Epidermal melanocyte (primary cell): ENCODE measurements at regions not wholly inside any gene's neighbourhood (a gene's known extent, or its start where the extent isn't known, plus 50 kb on each side); places are given as distances from the start of the nearest gene placed in this dataset.

ENCODE experiments used
- DNase-seq: peaks from one replicate; pipeline ENCODE4 v3.0.0; 2011; ENCODE audit warnings: low spot score; ENCODE audit not compliant: insufficient read length

GRCh38 chr17:12523244-12523643 lies 142.4 kb upstream of the MYOCD start:
- no peak for DNase-seq

- no peak for DNase-seq
These were observed 137.7 kb upstream of the MYOCD start for GRCh38 chr17:12528036-12528435.

GRCh38 chr17:12530161-12530560 lies 135.5 kb upstream of the MYOCD start:
- DNase-seq, result no peak

- DNase-seq, result no peak
These were observed 129.7 kb upstream of the MYOCD start for GRCh38 chr17:12536021-12536420.

DNA sequence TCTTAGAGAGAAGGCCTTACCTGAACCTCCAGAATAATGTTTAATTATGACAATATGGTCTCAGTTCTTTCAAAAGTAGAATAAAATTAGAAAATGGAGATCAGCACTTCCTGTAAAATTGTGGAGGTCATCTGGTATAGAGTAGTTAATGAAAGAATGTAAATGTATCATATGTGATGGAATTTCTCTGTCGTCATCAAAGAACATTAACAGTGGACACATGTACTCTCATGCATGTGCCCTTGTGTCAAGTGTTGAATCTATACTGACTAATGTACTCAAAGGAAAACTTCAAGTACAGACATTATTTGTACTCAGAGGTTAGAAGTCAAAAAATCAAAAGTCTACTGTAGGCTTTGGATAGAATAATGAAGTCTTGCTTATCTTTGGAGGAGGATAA lies 129.2 kb upstream of the MYOCD start:
- DNase-seq, result no peak

- no peak for DNase-seq
These were observed 128.3 kb upstream of the MYOCD start for GRCh38 chr17:12537436-12537835.

DNA sequence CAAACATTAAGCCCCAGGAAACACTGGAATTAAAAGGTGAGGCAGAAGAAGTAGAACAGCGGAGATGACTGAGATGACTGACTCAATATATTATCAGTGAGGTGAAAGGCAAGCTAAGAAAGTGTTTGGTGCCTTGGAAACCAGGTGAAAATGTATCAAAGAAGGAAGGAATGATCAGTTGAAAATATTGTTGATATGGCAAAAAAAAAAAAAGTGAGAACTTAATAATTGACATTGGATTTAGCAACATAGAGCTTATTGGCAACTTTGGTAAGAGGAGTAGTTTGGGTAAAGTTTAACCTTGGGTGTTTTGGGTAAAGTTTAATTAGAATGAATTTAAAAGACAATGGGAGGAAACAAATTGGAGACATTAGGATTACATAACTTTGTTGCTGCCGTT lies 127.7 kb upstream of the MYOCD start:
- DNase-seq, result no peak

DNA sequence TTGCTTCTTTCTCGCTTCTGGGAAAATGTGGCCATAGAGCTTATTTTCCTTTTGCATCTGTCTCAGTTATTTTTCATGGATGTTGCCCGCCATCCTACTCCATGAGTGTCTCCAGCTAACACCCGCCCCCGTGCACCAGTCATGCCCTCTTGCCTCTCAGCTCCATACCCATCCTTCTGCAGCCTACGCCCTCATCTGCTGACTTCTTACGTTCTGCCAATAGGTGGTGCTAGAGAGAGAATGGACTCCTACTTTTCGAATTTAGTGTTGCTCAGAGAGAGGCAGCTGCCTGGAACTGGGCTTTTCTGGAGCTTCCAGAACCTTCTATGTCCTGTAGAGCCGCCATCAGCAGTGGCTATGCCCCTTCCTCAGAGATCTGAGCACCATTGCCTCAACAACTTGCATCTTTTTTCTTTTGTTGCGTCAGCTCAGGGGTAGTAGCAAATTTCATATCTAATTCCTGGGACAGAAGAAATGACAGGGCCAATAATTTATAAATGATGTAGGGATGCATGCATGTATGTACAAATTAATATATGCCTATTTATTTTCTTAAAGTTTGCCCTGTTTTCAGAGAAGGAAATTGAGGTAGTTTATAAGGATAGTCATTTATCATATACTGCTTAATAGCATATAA lies 119.7 kb upstream of the MYOCD start:
- DNase-seq, result no peak

GRCh38 chr17:12546983-12547382 lies 118.7 kb upstream of the MYOCD start:
- no peak for DNase-seq

DNA sequence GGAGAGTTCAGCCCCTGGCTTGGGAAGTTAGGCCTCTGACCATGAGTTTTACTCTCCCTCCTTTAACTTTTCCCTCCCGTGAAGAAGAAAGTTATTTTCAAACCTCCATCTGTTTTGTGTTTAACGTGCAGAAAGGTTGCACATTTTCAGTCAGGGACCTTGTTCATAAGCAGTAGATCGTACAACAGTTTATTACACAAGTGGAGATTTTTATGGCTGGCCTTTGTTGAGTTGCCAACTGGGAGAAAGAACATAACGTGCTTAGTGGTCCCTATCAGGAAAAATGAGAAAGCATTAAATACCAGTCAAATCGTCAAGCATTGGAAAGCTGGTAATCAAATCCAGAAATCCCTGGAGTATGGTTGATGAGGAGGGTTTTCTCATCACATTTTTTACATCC lies 117.9 kb upstream of the MYOCD start:
- DNase-seq, result no peak

GRCh38 chr17:12548558-12548957 lies 117.1 kb upstream of the MYOCD start:
- DNase-seq, result no peak

GRCh38 chr17:12549499-12550041 lies 116.1 kb upstream of the MYOCD start:
- DNase-seq, result no peak

GRCh38 chr17:12553625-12554024 lies 112.1 kb upstream of the MYOCD start:
- DNase-seq, result no peak

- no peak for DNase-seq
These were observed 111.4 kb upstream of the MYOCD start for GRCh38 chr17:12554251-12554650.

- DNase-seq, result no peak
These were observed 99.4 kb upstream of the MYOCD start for GRCh38 chr17:12566291-12566690.

DNA sequence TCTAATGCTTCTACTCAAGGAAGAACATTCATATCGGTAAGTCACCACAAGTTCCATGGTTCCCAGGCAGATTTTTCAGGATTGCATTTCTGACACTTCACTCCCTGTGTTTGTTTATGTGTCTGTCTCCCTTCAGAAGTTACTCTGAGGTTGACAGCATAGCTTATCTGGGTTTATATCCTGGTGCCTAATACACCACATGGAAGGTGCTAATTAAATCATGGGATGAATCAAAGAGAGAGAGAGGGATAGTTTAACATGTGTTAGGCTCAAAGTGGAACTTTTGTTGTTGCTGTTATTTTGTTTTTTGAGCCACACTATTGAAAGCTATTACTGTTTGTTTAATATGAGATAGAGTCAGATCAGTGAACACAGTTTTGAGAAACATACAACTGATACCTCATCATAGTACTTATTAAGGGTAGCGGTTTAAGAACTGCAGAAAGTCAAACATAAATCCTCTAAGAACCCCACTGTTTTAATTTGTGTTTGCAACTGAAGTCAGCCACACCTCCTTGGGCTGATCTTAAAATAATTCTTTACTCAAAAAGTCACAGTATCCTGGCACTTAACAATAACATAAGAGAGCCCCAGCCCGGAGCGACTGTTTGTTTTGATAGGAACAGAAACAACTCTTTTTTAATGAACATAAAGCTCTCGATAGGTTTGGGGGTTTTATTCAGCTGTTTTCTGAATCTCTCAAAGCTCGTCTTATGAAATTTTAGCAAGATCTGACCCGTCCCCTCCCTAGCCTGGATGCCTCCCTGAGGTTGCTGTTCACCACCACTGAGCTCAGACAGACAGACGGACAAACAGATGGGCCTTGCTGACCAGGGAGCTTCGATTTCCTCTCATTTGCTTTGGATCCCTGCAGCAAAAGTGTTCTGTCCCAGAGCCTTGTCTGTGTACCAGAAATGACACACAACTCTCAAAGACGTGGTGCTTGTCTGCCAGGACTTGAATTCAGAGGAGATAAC lies 98.3 kb upstream of the MYOCD start:
- no peak for DNase-seq

GRCh38 chr17:12568358-12569251 lies 97.1 kb upstream of the MYOCD start:
- no peak for DNase-seq

GRCh38 chr17:12571606-12572005 lies 94.1 kb upstream of the MYOCD start:
- no peak for DNase-seq

DNA sequence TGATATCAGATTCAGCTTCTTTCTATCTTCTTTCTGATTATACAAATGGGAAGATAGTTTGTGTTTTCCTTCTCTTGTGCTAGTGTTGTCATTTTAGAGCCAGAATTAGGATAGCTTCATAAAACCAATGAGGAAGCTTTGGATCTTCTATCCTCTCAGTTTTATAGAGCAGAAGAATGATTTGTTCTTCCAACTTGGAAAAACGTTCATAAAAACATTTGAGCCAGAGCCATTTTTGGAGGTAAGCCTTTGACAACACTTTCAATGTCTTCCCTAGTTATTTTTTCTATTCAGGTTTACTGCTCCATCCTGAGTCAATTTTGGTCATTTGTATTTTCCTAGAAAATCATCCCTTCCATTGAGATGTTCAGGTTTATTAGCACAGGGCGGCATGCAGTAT lies 91.2 kb upstream of the MYOCD start:
- DNase-seq, result no peak

GRCh38 chr17:12575641-12576040 lies 90.0 kb upstream of the MYOCD start:
- DNase-seq, result no peak

GRCh38 chr17:12579288-12579687 lies 86.4 kb upstream of the MYOCD start:
- no peak for DNase-seq
